Endothelial cell of umbilical vein (primary cell): ENCODE measurements at regions not wholly inside any gene's neighbourhood (a gene's known extent, or its start where the extent isn't known, plus 50 kb on each side); places are given as distances from the start of the nearest gene placed in this dataset.

Source experiments
- EZH2 ChIP-seq: IDR thresholded peaks from 2 replicates; pipeline ENCODE4 v1.6.1; 2012; ENCODE audit warnings: borderline replicate concordance, low read depth, mild to moderate bottlenecking, moderate library complexity, low read length, inconsistent platforms; ENCODE audit not compliant: severe bottlenecking
- GATA2 ChIP-seq: IDR thresholded peaks from 2 replicates; pipeline ENCODE4 v1.7.0; 2011; ENCODE audit warnings: low read depth, mild to moderate bottlenecking, moderate library complexity, mixed read lengths, low read length; ENCODE audit not compliant: insufficient read length, insufficient read depth
- JUN ChIP-seq: IDR thresholded peaks from 2 replicates; pipeline ENCODE4 v1.6.1; 2011; ENCODE audit warnings: borderline replicate concordance, low read depth; ENCODE audit not compliant: insufficient read length, insufficient read depth
- MYC ChIP-seq: IDR thresholded peaks from one replicate; pipeline ENCODE4 v1.6.1; 2011; ENCODE audit warnings: mild to moderate bottlenecking, low read depth, low read length
- POLR2A ChIP-seq: IDR thresholded peaks from 2 replicates; pipeline ENCODE4 v1.6.1; 2012; ENCODE audit warnings: low read depth, mild to moderate bottlenecking, control low read depth, low read length
- POLR2AphosphoS5 ChIP-seq: IDR thresholded peaks from 2 replicates; pipeline ENCODE4 v1.6.1; 2012; ENCODE audit warnings: low read depth, mild to moderate bottlenecking, control low read depth, low read length, moderate library complexity; ENCODE audit not compliant: insufficient read depth
- TF ChIP-seq, protein P1 (sequence below), 2 donors: IDR thresholded peaks; 1 replicate in 1 of 2; 2 replicates in 1 of 2; pipeline ENCODE4 v1.5.1; 2011; ENCODE audit warnings: low read length in 2 of 2, mild to moderate bottlenecking in 2 of 2, moderate library complexity in 2 of 2, control low read depth in 1 of 2, inconsistent platforms in 1 of 2, low read depth in 1 of 2; ENCODE audit not compliant: insufficient read depth in 1 of 2; ENCODE audit errors: extremely low read depth in 1 of 2
- TF ChIP-seq, protein P2 (sequence below): IDR thresholded peaks from 2 replicates; pipeline ENCODE4 v1.6.1; 2011; ENCODE audit not compliant: insufficient read depth, insufficient read length

DNA sequence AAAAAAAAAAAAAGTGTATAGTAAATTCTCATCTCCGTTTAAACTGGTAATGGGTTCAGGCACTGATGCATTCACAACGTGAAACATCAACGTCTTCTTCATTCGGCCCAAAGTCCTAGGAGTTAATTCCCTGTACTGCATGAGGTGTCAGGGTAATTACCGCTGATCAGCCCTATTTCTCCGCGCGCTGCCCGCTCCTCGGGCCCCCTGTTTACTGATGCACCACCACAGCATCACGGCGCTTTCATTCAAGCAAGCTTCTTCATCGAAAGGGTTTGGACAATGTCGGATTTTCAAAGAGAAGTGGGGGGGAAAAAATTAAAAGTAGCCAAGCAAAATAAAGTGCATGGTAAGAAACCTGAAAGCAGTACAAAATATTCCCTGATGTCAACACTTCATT is 352.0 kb upstream of the POU3F3 start:
- TF ChIP-seq MYC (no peak), EZH2 (no peak), POLR2A (no peak), POLR2AphosphoS5 (no peak), GATA2 (no peak), JUN (no peak)
- TF ChIP-seq, protein P1, sequence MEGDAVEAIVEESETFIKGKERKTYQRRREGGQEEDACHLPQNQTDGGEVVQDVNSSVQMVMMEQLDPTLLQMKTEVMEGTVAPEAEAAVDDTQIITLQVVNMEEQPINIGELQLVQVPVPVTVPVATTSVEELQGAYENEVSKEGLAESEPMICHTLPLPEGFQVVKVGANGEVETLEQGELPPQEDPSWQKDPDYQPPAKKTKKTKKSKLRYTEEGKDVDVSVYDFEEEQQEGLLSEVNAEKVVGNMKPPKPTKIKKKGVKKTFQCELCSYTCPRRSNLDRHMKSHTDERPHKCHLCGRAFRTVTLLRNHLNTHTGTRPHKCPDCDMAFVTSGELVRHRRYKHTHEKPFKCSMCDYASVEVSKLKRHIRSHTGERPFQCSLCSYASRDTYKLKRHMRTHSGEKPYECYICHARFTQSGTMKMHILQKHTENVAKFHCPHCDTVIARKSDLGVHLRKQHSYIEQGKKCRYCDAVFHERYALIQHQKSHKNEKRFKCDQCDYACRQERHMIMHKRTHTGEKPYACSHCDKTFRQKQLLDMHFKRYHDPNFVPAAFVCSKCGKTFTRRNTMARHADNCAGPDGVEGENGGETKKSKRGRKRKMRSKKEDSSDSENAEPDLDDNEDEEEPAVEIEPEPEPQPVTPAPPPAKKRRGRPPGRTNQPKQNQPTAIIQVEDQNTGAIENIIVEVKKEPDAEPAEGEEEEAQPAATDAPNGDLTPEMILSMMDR (IDR thresholded peaks at IDR 0.05; ENCODE audit: extremely low read depth in 1 of 2, insufficient read depth in 1 of 2, low read depth in 1 of 2, low read length in 2 of 2), result no peak
- TF ChIP-seq, protein P2, sequence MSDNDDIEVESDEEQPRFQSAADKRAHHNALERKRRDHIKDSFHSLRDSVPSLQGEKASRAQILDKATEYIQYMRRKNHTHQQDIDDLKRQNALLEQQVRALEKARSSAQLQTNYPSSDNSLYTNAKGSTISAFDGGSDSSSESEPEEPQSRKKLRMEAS, result no peak
